ENCODE measurements at regions not wholly inside any gene's neighbourhood (a gene's known extent, or its start where the extent isn't known, plus 50 kb on each side); places are given as distances from the start of the nearest gene placed in this dataset.
A peak's percentile ranks its signal among the peaks of the same experiment; 100 is the strongest.

DNA sequence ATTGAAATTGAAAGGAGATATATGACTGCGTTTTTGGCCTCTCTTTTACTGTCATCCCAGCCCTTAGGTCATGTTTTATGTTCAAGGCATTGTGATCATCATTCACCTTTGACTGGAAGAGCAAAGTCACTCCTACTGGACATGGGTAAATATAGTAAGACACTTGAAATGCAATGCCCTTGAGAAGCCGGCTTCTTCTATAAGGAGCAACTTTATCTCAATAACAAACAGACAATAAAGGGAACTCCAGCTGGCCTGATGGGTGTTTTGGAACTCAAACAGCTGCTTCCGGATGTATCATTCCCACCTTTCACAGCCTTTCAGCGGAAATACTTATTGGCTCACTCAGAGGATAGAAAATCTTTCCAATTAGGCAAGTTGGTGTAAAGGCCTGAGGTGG is 65.1 kb upstream of the C4orf54 start:
- peaks cover 20% of the 10 kb centered on the region for H3K4me1 Mint-ChIP-seq (ENCODE audit: low read depth, unreplicated experiment)
- no peak overlapping the region for H3K4me3 Mint-ChIP-seq (ENCODE audit: unreplicated experiment)
- no peaks in the 10 kb centered on the region for H3K4me1 ChIP-seq (ENCODE audit: insufficient read depth, low read length)
- FAIRE-seq (no peak), DNase-seq (ENCODE audit: low read depth) (no peak)
- H4K20me1 ChIP-seq (ENCODE audit: insufficient read depth, low read length), result no peaks in the 10 kb centered on the region
- TF ChIP-seq EZH2 (IDR thresholded peaks at IDR 0.05; ENCODE audit: insufficient read depth, low read length), result no peak
- TF ChIP-seq, protein P1, sequence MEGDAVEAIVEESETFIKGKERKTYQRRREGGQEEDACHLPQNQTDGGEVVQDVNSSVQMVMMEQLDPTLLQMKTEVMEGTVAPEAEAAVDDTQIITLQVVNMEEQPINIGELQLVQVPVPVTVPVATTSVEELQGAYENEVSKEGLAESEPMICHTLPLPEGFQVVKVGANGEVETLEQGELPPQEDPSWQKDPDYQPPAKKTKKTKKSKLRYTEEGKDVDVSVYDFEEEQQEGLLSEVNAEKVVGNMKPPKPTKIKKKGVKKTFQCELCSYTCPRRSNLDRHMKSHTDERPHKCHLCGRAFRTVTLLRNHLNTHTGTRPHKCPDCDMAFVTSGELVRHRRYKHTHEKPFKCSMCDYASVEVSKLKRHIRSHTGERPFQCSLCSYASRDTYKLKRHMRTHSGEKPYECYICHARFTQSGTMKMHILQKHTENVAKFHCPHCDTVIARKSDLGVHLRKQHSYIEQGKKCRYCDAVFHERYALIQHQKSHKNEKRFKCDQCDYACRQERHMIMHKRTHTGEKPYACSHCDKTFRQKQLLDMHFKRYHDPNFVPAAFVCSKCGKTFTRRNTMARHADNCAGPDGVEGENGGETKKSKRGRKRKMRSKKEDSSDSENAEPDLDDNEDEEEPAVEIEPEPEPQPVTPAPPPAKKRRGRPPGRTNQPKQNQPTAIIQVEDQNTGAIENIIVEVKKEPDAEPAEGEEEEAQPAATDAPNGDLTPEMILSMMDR (IDR thresholded peaks at IDR 0.05; ENCODE audit: insufficient read depth, low read depth, low read length), result no peak
- no peaks in the 10 kb centered on the region for H3K79me2 ChIP-seq (ENCODE audit: insufficient read depth, low read length)
- H3K9me3 ChIP-seq (ENCODE audit: insufficient read depth, low read depth, low read length), result no peaks in the 10 kb centered on the region
- H3K27me3 ChIP-seq (ENCODE audit: insufficient read depth, low read length), result no peaks in the 10 kb centered on the region
- H3K36me3 Mint-ChIP-seq (ENCODE audit: low read depth, unreplicated experiment), result peaks cover 2% of the 10 kb centered on the region
- no peaks in the 10 kb centered on the region for H3K36me3 ChIP-seq (ENCODE audit: insufficient read depth, low read length)
- no peaks in the 10 kb centered on the region for H3K27me3 Mint-ChIP-seq (ENCODE audit: low read depth, unreplicated experiment)
- H3K9ac ChIP-seq (ENCODE audit: low read length), result no peak overlapping the region
- peaks cover 3% of the 10 kb centered on the region for H3K9me3 Mint-ChIP-seq (ENCODE audit: unreplicated experiment)
- no peak overlapping the region for H3K27ac Mint-ChIP-seq (ENCODE audit: unreplicated experiment)
- no peak overlapping the region for H3K4me2 ChIP-seq (ENCODE audit: low read length)
- no peak overlapping the region for H3K4me3 ChIP-seq (ENCODE audit: insufficient read depth, low read depth, low read length)
- no peak overlapping the region for H3K27ac ChIP-seq (ENCODE audit: low read depth, low read length)
- peak overlapping the region; percentile 15 for H2AFZ ChIP-seq (ENCODE audit: low read depth, low read length)

DNA sequence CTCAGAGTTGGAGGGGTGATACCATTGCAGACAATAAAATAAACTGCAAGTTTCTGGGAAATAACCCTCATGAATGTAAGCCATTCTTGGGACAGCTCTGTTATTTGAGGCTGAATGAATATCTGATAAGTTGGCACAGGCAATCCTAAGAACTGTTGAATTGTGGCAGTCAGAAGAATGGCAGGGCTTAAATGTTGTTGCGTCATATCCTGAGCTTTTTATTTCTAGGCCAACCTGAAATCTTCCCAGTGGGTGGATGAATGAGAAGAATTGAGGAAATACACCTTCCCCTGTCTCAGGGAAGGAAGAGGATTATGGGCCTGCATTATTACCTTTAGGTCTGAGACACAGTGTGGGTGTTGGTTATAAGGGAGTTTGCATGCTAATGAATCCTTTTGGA is 64.4 kb upstream of the C4orf54 start:
- DNase-seq (ENCODE audit: low read depth) (no peak), FAIRE-seq (no peak)
- Histone ChIP-seq H3K9ac (ENCODE audit: low read length) (no peak overlapping the region), H4K20me1 (ENCODE audit: insufficient read depth, low read length) (no peaks in the 10 kb centered on the region), H3K4me1 (ENCODE audit: insufficient read depth, low read length) (no peaks in the 10 kb centered on the region), H3K36me3 (ENCODE audit: insufficient read depth, low read length) (no peaks in the 10 kb centered on the region), H3K79me2 (ENCODE audit: insufficient read depth, low read length) (no peaks in the 10 kb centered on the region), H2AFZ (ENCODE audit: low read depth, low read length) (no peak overlapping the region), H3K4me2 (ENCODE audit: low read length) (no peak overlapping the region), H3K27ac (ENCODE audit: low read depth, low read length) (no peak overlapping the region), H3K27me3 (ENCODE audit: insufficient read depth, low read length) (no peaks in the 10 kb centered on the region), H3K9me3 (ENCODE audit: insufficient read depth, low read depth, low read length) (no peaks in the 10 kb centered on the region), H3K4me3 (ENCODE audit: insufficient read depth, low read depth, low read length) (no peak overlapping the region)
- peaks cover 2% of the 10 kb centered on the region for H3K36me3 Mint-ChIP-seq (ENCODE audit: low read depth, unreplicated experiment)
- TF ChIP-seq, protein P1 (IDR thresholded peaks at IDR 0.05; ENCODE audit: insufficient read depth, low read depth, low read length), result no peak
- no peak for TF ChIP-seq EZH2 (IDR thresholded peaks at IDR 0.05; ENCODE audit: insufficient read depth, low read length)
- H3K4me3 Mint-ChIP-seq (ENCODE audit: unreplicated experiment), result no peak overlapping the region
- no peaks in the 10 kb centered on the region for H3K27me3 Mint-ChIP-seq (ENCODE audit: low read depth, unreplicated experiment)
- H3K4me1 Mint-ChIP-seq (ENCODE audit: low read depth, unreplicated experiment), result peaks cover 20% of the 10 kb centered on the region
- peak overlapping the region; percentile 16 for H3K27ac Mint-ChIP-seq (ENCODE audit: unreplicated experiment)
- no peaks in the 10 kb centered on the region for H3K9me3 Mint-ChIP-seq (ENCODE audit: unreplicated experiment)

DNA sequence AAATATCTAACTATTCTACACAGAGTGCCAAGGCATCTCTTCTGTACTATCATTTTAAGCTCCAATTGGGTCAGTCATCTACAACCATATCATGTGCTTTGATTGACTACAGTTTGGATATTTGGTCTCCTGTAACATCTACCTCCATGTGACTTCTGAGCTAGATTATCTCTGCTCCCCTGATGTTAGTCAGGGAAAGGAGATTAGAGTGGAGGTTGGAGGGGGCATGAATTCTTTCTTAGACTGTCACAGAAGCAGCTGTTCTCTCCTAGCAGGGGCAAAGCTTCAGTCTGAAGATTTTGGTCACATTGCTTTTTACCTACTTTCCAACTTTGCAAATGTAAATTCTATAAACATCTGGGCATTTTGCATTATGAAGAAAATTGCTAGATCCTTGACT is 62.6 kb upstream of the C4orf54 start:
- no peaks in the 10 kb centered on the region for H3K36me3 ChIP-seq (ENCODE audit: insufficient read depth, low read length)
- H3K4me2 ChIP-seq (ENCODE audit: low read length), result no peak overlapping the region
- no peaks in the 10 kb centered on the region for H4K20me1 ChIP-seq (ENCODE audit: insufficient read depth, low read length)
- H3K27me3 ChIP-seq (ENCODE audit: insufficient read depth, low read length), result no peaks in the 10 kb centered on the region
- no peak for TF ChIP-seq EZH2 (IDR thresholded peaks at IDR 0.05; ENCODE audit: insufficient read depth, low read length)
- TF ChIP-seq, protein P1 (IDR thresholded peaks at IDR 0.05; ENCODE audit: insufficient read depth, low read depth, low read length), result no peak
- Mint-ChIP-seq H3K27me3 (ENCODE audit: low read depth, unreplicated experiment) (no peaks in the 10 kb centered on the region), H3K4me1 (ENCODE audit: low read depth, unreplicated experiment) (peaks cover 20% of the 10 kb centered on the region), H3K9me3 (ENCODE audit: unreplicated experiment) (no peaks in the 10 kb centered on the region), H3K4me3 (ENCODE audit: unreplicated experiment) (no peak overlapping the region), H3K27ac (ENCODE audit: unreplicated experiment) (no peak overlapping the region), H3K36me3 (ENCODE audit: low read depth, unreplicated experiment) (no peaks in the 10 kb centered on the region)
- no peak overlapping the region for H2AFZ ChIP-seq (ENCODE audit: low read depth, low read length)
- H3K9me3 ChIP-seq (ENCODE audit: insufficient read depth, low read depth, low read length), result no peaks in the 10 kb centered on the region
- no peak overlapping the region for H3K27ac ChIP-seq (ENCODE audit: low read depth, low read length)
- no peaks in the 10 kb centered on the region for H3K79me2 ChIP-seq (ENCODE audit: insufficient read depth, low read length)
- DNase-seq (ENCODE audit: low read depth), result no peak
- H3K4me3 ChIP-seq (ENCODE audit: insufficient read depth, low read depth, low read length), result no peak overlapping the region
- no peaks in the 10 kb centered on the region for H3K4me1 ChIP-seq (ENCODE audit: insufficient read depth, low read length)
- no peak for FAIRE-seq
- no peak overlapping the region for H3K9ac ChIP-seq (ENCODE audit: low read length)

Measured in astrocyte (in vitro differentiated cells and primary cell).